Psoas muscle (tissue), 7 donors: ENCODE measurements at regions not wholly inside any gene's neighbourhood (a gene's known extent, or its start where the extent isn't known, plus 50 kb on each side); places are given as distances from the start of the nearest gene placed in this dataset.

Experiments used
- ATAC-seq, 4 donors: fragments of 200-7000 bp; cut with Tn5 transposase; one replicate each; pipeline ENCODE4 v1.9.1; 2020; ENCODE audit warnings: moderate library complexity in 3 of 4, mild to moderate bottlenecking in 2 of 4
- DNase-seq, 2 donors: peaks; one replicate each; pipeline ENCODE4 v3.0.0-alpha.2; 2020
- H3K27ac ChIP-seq: fragments of 200-600 bp; one replicate; pipeline ENCODE4 v1.8.0; 2022
- H3K27me3 ChIP-seq, 3 donors: fragments of 200-600 bp in 1 of 3; one replicate each; pipeline versions ENCODE4 v1.6.1 to v1.8.0; 2013 to 2022; ENCODE audit warnings: low read length in 2 of 3, mild to moderate bottlenecking in 2 of 3, moderate library complexity in 1 of 3; ENCODE audit not compliant: insufficient read depth in 3 of 3
- H3K36me3 ChIP-seq, 2 donors: fragments of 200-600 bp in 1 of 2; one replicate each; pipeline versions ENCODE4 v1.6.1 to v1.8.0; 2013 to 2022; ENCODE audit warnings: low read depth in 1 of 2, mild to moderate bottlenecking in 1 of 2, moderate library complexity in 1 of 2; ENCODE audit not compliant: insufficient read depth in 1 of 2
- H3K4me1 ChIP-seq: fragments of 200-600 bp; one replicate; pipeline ENCODE4 v1.8.0; 2022
- H3K4me3 ChIP-seq: fragments of 200-600 bp; one replicate; pipeline ENCODE4 v1.8.0; 2022; ENCODE audit warnings: mild to moderate bottlenecking
- H3K9me3 ChIP-seq: fragments of 200-600 bp; one replicate; pipeline ENCODE4 v1.8.0; 2022
- WGBS, 3 donors: extraction: QIAGEN DNeasy Blood & Tissue Kit; methylation state at CpG; one replicate each; pipeline versions ENCODE4 v1.1.6 to v1.1.7; 2013; 5-methylcytosine and 5-hydroxymethylcytosine counted together
- intact Hi-C, 2 donors: fragments of 100-400 bp; cut with DNase I; formaldehyde crosslinking; loops; one replicate each; pipeline versions ENCODE4 v1.11.0 to v1.14.2; 2022
- TF ChIP-seq, protein P1 (sequence below): fragments of 200-600 bp; IDR thresholded peaks from one replicate; pipeline ENCODE4 v1.8.0; 2022; ENCODE audit warnings: antibody characterized with exemption
- donor health status: healthy with polysubstance abuse.
- donor health status: DM: no; HTN: no; CAD: no; lungs with moderate emphysema.
- donor health status: Bipolar disorder and iron deficiency.
- donor health status: healthy.
- donor health status: DM: yes; HTN: yes; CAD: no.
- donor health status: DM: no; HTN: no; CAD: no.
- donor health status: DM: yes; HTN: yes; CAD: no.

GRCh38 chr2:239670463-239671120 lies 269.8 kb upstream of the HDAC4 start:
- DNase-seq (no peak), ATAC-seq (no peak)
- Histone ChIP-seq H3K36me3 (no peaks in the 10 kb centered on the region), H3K4me3 (no peak overlapping the region), H3K9me3 (no peaks in the 10 kb centered on the region), H3K27me3 (no peaks in the 10 kb centered on the region), H3K27ac (no peak overlapping the region), H3K4me1 (no peaks in the 10 kb centered on the region)
- 90 to 95% (median 93%) methylated on average over 7 of the region's 7 CpGs for WGBS, 3 donors
- TF ChIP-seq, protein P1, sequence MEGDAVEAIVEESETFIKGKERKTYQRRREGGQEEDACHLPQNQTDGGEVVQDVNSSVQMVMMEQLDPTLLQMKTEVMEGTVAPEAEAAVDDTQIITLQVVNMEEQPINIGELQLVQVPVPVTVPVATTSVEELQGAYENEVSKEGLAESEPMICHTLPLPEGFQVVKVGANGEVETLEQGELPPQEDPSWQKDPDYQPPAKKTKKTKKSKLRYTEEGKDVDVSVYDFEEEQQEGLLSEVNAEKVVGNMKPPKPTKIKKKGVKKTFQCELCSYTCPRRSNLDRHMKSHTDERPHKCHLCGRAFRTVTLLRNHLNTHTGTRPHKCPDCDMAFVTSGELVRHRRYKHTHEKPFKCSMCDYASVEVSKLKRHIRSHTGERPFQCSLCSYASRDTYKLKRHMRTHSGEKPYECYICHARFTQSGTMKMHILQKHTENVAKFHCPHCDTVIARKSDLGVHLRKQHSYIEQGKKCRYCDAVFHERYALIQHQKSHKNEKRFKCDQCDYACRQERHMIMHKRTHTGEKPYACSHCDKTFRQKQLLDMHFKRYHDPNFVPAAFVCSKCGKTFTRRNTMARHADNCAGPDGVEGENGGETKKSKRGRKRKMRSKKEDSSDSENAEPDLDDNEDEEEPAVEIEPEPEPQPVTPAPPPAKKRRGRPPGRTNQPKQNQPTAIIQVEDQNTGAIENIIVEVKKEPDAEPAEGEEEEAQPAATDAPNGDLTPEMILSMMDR, result no peak
- intact Hi-C loops, result no loop called here

DNA sequence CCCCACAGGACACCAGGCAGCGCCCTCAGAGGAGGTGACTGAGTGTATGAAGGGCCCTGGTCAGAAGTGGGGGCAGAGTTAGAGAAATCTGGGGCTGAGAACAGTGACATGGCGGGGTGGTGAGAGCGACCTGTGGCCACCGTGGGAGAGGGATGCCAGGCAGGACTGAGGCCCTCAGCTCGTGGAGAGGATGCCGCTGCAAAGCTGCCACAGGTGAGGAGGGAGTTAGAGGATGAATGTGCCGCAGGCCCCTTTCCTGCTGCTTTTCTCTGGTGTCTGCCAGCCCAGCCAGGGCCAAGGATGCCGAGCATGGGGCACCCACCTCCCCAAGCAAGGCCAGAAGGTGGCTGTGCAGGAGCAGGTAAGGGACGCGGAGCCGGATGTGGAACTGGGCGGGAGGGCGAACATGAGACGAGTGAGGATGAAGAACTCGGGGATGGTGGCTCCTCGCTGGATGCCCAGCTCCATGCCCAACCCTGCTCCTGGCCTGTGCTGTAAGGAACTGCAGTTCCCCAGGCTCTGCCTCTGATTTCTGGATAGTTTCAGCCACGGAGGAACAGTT lies 269.2 kb upstream of the HDAC4 start:
- intact Hi-C loops, result no loop called here
- no peaks in the 10 kb centered on the region for H3K9me3 ChIP-seq
- H3K4me3 ChIP-seq, result no peak overlapping the region
- no peak overlapping the region for H3K27ac ChIP-seq
- no peaks in the 10 kb centered on the region for H3K4me1 ChIP-seq
- no peaks in the 10 kb centered on the region for H3K36me3 ChIP-seq
- ATAC-seq, result no peak
- TF ChIP-seq, protein P1, result no peak
- no peaks in the 10 kb centered on the region for H3K27me3 ChIP-seq
- 95 to 98% (median 98%) methylated on average over 13 to 17 of the region's 17 CpGs for WGBS, 3 donors
- no peak for DNase-seq

- 84 to 89% (median 88%) methylated on average over 9 of the region's 9 CpGs for WGBS, 3 donors
- H3K36me3 ChIP-seq, result no peaks in the 10 kb centered on the region
- H3K9me3 ChIP-seq, result no peaks in the 10 kb centered on the region
- no peak for DNase-seq
- no peak overlapping the region for H3K4me3 ChIP-seq
- TF ChIP-seq, protein P1, result no peak
- no peak overlapping the region for H3K27ac ChIP-seq
- H3K27me3 ChIP-seq, result no peaks in the 10 kb centered on the region
- intact Hi-C loops, result no loop called here
- ATAC-seq, result no peak
- no peaks in the 10 kb centered on the region for H3K4me1 ChIP-seq
Observed at GRCh38 chr2:239669181-239669898, 268.5 kb upstream of the HDAC4 start.

- H3K27ac ChIP-seq, result no peak overlapping the region
- 96 to 100% (median 97%) methylated on average over 3 of the region's 3 CpGs for WGBS, 3 donors
- no peaks in the 10 kb centered on the region for H3K36me3 ChIP-seq
- TF ChIP-seq, protein P1, result no peak
- no peaks in the 10 kb centered on the region for H3K4me1 ChIP-seq
- intact Hi-C loops, result no loop called here
- no peaks in the 10 kb centered on the region for H3K27me3 ChIP-seq
- H3K9me3 ChIP-seq, result no peaks in the 10 kb centered on the region
- no peak for DNase-seq
- no peak overlapping the region for H3K4me3 ChIP-seq
- ATAC-seq, result no peak
Observed at GRCh38 chr2:239668651-239669050, 267.8 kb upstream of the HDAC4 start.
